ENCODE measurements at regions not wholly inside any gene's neighbourhood (a gene's known extent, or its start where the extent isn't known, plus 50 kb on each side); places are given as distances from the start of the nearest gene placed in this dataset.
"Not testable (repeated sequence)": the region's sequence is repeated elsewhere in the genome, so short reads cannot be mapped to it uniquely, and the experiment has no call there.

DNA sequence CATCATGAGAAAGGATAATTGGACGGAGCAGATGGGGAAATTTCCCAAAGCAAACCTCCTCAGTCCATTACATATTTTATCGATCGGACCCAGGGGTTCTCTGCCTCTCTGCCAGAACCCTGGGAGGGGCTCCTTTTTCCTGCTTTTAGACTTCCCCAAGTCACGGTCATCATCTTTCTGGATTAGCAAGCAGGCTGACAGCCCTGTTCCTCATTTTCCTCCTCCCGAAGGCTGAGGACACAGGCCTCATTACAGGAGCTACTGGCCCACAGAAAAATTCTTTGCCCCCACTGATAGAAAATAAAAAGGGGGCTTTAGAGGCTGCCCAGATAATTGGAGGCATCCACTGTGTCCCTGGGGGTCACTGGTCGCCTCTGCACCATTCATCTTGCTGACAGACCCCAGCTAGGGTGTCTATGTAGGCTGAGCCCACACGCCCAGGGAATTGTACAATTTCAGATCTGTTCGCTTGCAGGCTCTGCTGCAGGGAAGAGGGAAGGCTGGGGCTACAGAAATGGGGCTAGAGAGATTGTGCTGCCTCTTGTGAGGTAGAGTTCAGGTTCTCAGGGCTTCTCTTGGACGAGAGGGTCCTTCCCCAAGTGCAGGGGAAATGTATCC is 125.7 kb upstream of the SDK1 start:
- Histone ChIP-seq H3K4me1 (ENCODE audit: control extremely low read depth in 1 of 4, control insufficient read depth in 4 of 4, insufficient read depth in 4 of 4, low read length in 3 of 4) (peaks cover 0 to 4% (median 0%) of the 10 kb centered on the region in 4 experiments), H3K27ac (ENCODE audit: insufficient read depth in 1 of 2, low read depth in 1 of 2, low read length in 2 of 2, poor library complexity in 1 of 2, severe bottlenecking in 2 of 2) (no peak overlapping the region), H3K9me3 (ENCODE audit: control extremely low read depth in 1 of 5, control insufficient read depth in 4 of 5, insufficient read depth in 2 of 5, low read depth in 1 of 5, low read length in 4 of 5) (peaks cover 0 to 3% (median 0%) of the 10 kb centered on the region in 5 experiments), H3K27me3 (replicated peaks in 2 of 5; ENCODE audit: control insufficient read depth in 4 of 5, insufficient read depth in 5 of 5, low read length in 4 of 5) (no peaks in the 10 kb centered on the region), H3K36me3 (ENCODE audit: control insufficient read depth in 4 of 4, insufficient read depth in 4 of 4, low read length in 3 of 4) (no peaks in the 10 kb centered on the region), H3K4me3 (ENCODE audit: control insufficient read depth in 1 of 7, extremely low read depth in 1 of 7, insufficient read depth in 4 of 7, low read depth in 2 of 7, low read length in 6 of 7) (no peak overlapping the region)
- ChIA-PET CTCF (no interaction called here), POLR2A (no interaction called here)
- 85% methylated on average over 4 of the region's 9 CpGs for WGBS (ENCODE audit: insufficient coverage)
- no peak for DNase-seq

GRCh38 chr7:3176112-3177000 is 124.7 kb upstream of the SDK1 start:
- Histone ChIP-seq H3K27me3 (replicated peaks in 2 of 5; ENCODE audit: control insufficient read depth in 4 of 5, insufficient read depth in 5 of 5, low read length in 4 of 5) (no peaks in the 10 kb centered on the region), H3K36me3 (ENCODE audit: control insufficient read depth in 4 of 4, insufficient read depth in 4 of 4, low read length in 3 of 4) (no peaks in the 10 kb centered on the region), H3K27ac (ENCODE audit: insufficient read depth in 1 of 2, low read depth in 1 of 2, low read length in 2 of 2, poor library complexity in 1 of 2, severe bottlenecking in 2 of 2) (no peak overlapping the region), H3K9me3 (ENCODE audit: control extremely low read depth in 1 of 5, control insufficient read depth in 4 of 5, insufficient read depth in 2 of 5, low read depth in 1 of 5, low read length in 4 of 5) (no peaks in the 10 kb centered on the region), H3K4me3 (ENCODE audit: control insufficient read depth in 1 of 7, extremely low read depth in 1 of 7, insufficient read depth in 4 of 7, low read depth in 2 of 7, low read length in 6 of 7) (no peak overlapping the region), H3K4me1 (ENCODE audit: control extremely low read depth in 1 of 4, control insufficient read depth in 4 of 4, insufficient read depth in 4 of 4, low read length in 3 of 4) (peaks cover 0 to 4% (median 0%) of the 10 kb centered on the region in 4 experiments)
- peak in 2 of 3 donors; percentile 52 to 59 for DNase-seq
- CTCF ChIA-PET, result no interaction called here
- 33% methylated on average over 1 of the region's 10 CpGs for WGBS (ENCODE audit: insufficient coverage)
- POLR2A ChIA-PET, result no interaction called here

DNA sequence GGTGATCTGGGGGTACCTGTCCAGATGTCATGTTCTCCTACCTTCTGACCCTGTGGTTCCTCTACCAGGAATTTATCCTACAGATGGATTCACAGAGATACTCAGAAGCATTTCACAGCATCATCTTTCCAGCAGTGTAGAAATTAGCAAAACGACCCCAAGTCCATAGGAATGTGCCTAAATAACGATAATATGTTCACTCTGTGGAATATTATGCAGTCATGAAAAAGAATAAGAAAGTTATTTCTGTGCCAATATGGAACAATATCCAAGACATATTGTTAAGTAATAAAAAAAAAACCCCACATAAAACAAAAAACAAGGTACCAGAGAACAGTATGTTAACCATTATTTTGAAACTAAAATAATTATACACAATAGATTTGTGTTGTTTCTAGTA is 123.8 kb upstream of the SDK1 start:
- H3K27me3 ChIP-seq (replicated peaks in 2 of 5; ENCODE audit: control insufficient read depth in 4 of 5, insufficient read depth in 5 of 5, low read length in 4 of 5), result no peaks in the 10 kb centered on the region
- ChIA-PET POLR2A (no interaction called here), CTCF (no interaction called here)
- no peaks in the 10 kb centered on the region for H3K36me3 ChIP-seq (ENCODE audit: control insufficient read depth in 4 of 4, insufficient read depth in 4 of 4, low read length in 3 of 4)
- peaks cover 0 to 4% (median 0%) of the 10 kb centered on the region in 4 experiments for H3K4me1 ChIP-seq (ENCODE audit: control extremely low read depth in 1 of 4, control insufficient read depth in 4 of 4, insufficient read depth in 4 of 4, low read length in 3 of 4)
- H3K27ac ChIP-seq (ENCODE audit: insufficient read depth in 1 of 2, low read depth in 1 of 2, low read length in 2 of 2, poor library complexity in 1 of 2, severe bottlenecking in 2 of 2), result no peak overlapping the region
- no peak overlapping the region for H3K4me3 ChIP-seq (ENCODE audit: control insufficient read depth in 1 of 7, extremely low read depth in 1 of 7, insufficient read depth in 4 of 7, low read depth in 2 of 7, low read length in 6 of 7)
- no peak for DNase-seq
- no CpG with 5 or more reads among the region's 2 CpGs for WGBS (ENCODE audit: insufficient coverage)
- no peaks in the 10 kb centered on the region for H3K9me3 ChIP-seq (ENCODE audit: control extremely low read depth in 1 of 5, control insufficient read depth in 4 of 5, insufficient read depth in 2 of 5, low read depth in 1 of 5, low read length in 4 of 5)

DNA sequence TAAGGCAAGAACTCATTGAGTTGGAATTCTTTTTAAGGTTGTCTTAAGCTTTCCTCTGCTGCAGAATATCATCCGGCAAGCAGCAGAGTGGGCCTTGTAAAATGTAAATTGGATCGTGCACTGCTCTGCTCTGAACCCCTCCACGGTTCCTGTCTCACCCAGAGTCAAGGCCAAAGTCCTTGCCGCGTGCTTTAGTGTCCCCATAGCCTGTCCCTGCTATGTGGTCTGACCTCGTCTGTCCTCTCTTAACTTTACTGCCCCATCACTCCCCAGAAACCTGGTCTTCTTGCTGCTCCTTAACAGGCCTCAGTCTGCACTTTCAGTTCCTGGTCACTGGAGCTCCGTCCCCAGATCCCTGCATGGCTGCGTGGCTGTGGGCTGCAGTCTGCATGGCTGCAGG is 121.6 kb upstream of the SDK1 start:
- DNase-seq, result no peak
- no peak overlapping the region for H3K4me3 ChIP-seq (ENCODE audit: control insufficient read depth in 1 of 7, extremely low read depth in 1 of 7, insufficient read depth in 4 of 7, low read depth in 2 of 7, low read length in 6 of 7)
- POLR2A ChIA-PET, result no interaction called here
- no peaks in the 10 kb centered on the region for H3K27me3 ChIP-seq (replicated peaks in 2 of 5; ENCODE audit: control insufficient read depth in 4 of 5, insufficient read depth in 5 of 5, low read length in 4 of 5)
- CTCF ChIA-PET, result no interaction called here
- H3K36me3 ChIP-seq (ENCODE audit: control insufficient read depth in 4 of 4, insufficient read depth in 4 of 4, low read length in 3 of 4), result no peaks in the 10 kb centered on the region
- peaks cover 0 to 3% (median 0%) of the 10 kb centered on the region in 5 experiments for H3K9me3 ChIP-seq (ENCODE audit: control extremely low read depth in 1 of 5, control insufficient read depth in 4 of 5, insufficient read depth in 2 of 5, low read depth in 1 of 5, low read length in 4 of 5)
- no peak overlapping the region for H3K27ac ChIP-seq (ENCODE audit: insufficient read depth in 1 of 2, low read depth in 1 of 2, low read length in 2 of 2, poor library complexity in 1 of 2, severe bottlenecking in 2 of 2)
- 95% methylated on average over 8 of the region's 8 CpGs for WGBS (ENCODE audit: insufficient coverage)
- peaks cover 0 to 4% (median 0%) of the 10 kb centered on the region in 4 experiments for H3K4me1 ChIP-seq (ENCODE audit: control extremely low read depth in 1 of 4, control insufficient read depth in 4 of 4, insufficient read depth in 4 of 4, low read length in 3 of 4)

DNA sequence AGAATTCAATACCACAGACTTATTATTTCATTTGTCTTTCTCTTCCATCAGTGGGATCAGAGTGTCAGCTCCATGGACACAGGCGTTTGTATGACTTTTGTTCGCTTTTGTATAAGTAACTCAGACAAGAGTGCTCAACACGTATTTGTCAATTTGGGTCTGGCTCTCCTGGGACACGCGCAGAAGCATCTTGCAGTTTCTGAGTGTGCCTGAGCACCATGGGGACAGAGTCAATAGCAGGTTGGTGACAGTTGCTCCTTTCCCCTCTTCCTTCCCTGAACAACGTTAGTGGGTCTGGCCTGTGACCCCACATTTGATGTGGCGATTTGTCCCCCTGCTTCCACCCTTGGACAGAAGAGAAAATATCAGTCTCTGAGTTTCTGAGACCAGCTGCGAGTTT is 120.4 kb upstream of the SDK1 start:
- CTCF ChIA-PET, result interaction anchor here (1.1 kb wide), 1 partner anchor 18 kb away, joined by 3 read pairs; no protein-coding TSS in a partner anchor
- Histone ChIP-seq H3K27me3 (replicated peaks in 2 of 5; ENCODE audit: control insufficient read depth in 4 of 5, insufficient read depth in 5 of 5, low read length in 4 of 5) (no peaks in the 10 kb centered on the region), H3K9me3 (ENCODE audit: control extremely low read depth in 1 of 5, control insufficient read depth in 4 of 5, insufficient read depth in 2 of 5, low read depth in 1 of 5, low read length in 4 of 5) (peaks cover 0 to 3% (median 0%) of the 10 kb centered on the region in 5 experiments), H3K27ac (ENCODE audit: insufficient read depth in 1 of 2, low read depth in 1 of 2, low read length in 2 of 2, poor library complexity in 1 of 2, severe bottlenecking in 2 of 2) (no peak overlapping the region), H3K36me3 (ENCODE audit: control insufficient read depth in 4 of 4, insufficient read depth in 4 of 4, low read length in 3 of 4) (no peaks in the 10 kb centered on the region), H3K4me3 (ENCODE audit: control insufficient read depth in 1 of 7, extremely low read depth in 1 of 7, insufficient read depth in 4 of 7, low read depth in 2 of 7, low read length in 6 of 7) (no peak overlapping the region), H3K4me1 (ENCODE audit: control extremely low read depth in 1 of 4, control insufficient read depth in 4 of 4, insufficient read depth in 4 of 4, low read length in 3 of 4) (peaks cover 0 to 4% (median 0%) of the 10 kb centered on the region in 4 experiments)
- DNase-seq, result no peak
- WGBS (ENCODE audit: insufficient coverage), result 86% methylated on average over 5 of the region's 8 CpGs
- POLR2A ChIA-PET, result no interaction called here

DNA sequence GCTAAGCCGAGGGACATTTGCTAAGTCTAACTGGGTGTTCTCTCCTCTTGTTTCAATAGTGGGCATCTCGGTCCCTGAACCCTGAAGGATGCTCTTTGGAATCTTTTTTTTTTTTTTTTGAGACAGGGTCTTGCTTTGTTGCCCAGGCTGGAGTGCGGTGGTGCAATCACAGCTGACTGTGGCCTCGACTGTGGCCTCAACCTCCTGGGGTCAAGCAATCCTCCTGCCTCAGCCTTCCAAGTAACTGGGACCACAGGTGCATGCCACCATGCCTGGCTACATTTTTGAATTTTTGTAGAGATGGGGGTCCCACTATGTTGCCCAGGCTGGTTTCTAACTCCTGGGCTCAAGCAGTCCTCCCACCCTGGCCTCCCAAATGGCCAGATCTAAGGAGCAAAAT is 119.0 kb upstream of the SDK1 start:
- 98% methylated on average over 4 of the region's 4 CpGs for WGBS (ENCODE audit: insufficient coverage)
- CTCF ChIA-PET; POLR2A ChIA-PET; DNase-seq; H3K27ac ChIP-seq (ENCODE audit: insufficient read depth in 1 of 2, low read depth in 1 of 2, low read length in 2 of 2, poor library complexity in 1 of 2, severe bottlenecking in 2 of 2); H3K4me3 ChIP-seq (ENCODE audit: control insufficient read depth in 1 of 7, extremely low read depth in 1 of 7, insufficient read depth in 4 of 7, low read depth in 2 of 7, low read length in 6 of 7); H3K27me3 ChIP-seq (replicated peaks in 2 of 5; ENCODE audit: control insufficient read depth in 4 of 5, insufficient read depth in 5 of 5, low read length in 4 of 5); H3K4me1 ChIP-seq (ENCODE audit: control extremely low read depth in 1 of 4, control insufficient read depth in 4 of 4, insufficient read depth in 4 of 4, low read length in 3 of 4); H3K9me3 ChIP-seq (ENCODE audit: control extremely low read depth in 1 of 5, control insufficient read depth in 4 of 5, insufficient read depth in 2 of 5, low read depth in 1 of 5, low read length in 4 of 5); H3K36me3 ChIP-seq (ENCODE audit: control insufficient read depth in 4 of 4, insufficient read depth in 4 of 4, low read length in 3 of 4): not testable (repeated sequence)

DNA sequence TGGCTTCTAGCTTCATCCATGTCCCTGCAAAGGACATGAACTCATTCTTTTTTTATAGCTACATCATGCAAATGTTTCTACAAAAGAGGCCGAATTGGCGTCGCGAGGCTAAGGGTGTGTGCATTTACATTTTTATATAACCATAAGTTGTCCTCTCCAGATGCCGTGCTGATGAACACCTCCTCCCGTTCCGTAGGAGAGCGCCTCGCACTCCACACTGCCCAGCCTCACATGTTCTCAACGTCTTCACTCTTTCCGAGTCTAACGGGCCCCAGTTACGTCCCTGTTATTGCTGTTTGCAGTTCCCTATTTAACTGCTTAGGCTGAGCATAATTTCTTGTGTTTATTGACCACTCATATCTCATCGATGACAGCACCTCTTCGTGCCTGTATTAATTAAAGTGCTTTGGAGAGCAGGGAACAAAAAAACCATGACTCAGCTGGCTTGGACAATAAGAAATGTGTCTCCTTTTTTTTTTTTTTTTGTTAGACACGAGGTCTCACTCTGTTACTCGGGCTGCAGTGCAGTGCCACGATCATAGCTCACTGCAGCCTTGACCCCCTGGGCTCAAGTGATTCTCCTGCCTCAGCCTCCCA is 113.5 kb upstream of the SDK1 start:
- H3K4me3 ChIP-seq (ENCODE audit: control insufficient read depth in 1 of 7, extremely low read depth in 1 of 7, insufficient read depth in 4 of 7, low read depth in 2 of 7, low read length in 6 of 7), result no peak overlapping the region
- POLR2A ChIA-PET, result no interaction called here
- WGBS (ENCODE audit: insufficient coverage), result 81% methylated on average over 15 of the region's 18 CpGs
- no peak for DNase-seq
- H3K36me3 ChIP-seq (ENCODE audit: control insufficient read depth in 4 of 4, insufficient read depth in 4 of 4, low read length in 3 of 4), result no peaks in the 10 kb centered on the region
- H3K27ac ChIP-seq (ENCODE audit: insufficient read depth in 1 of 2, low read depth in 1 of 2, low read length in 2 of 2, poor library complexity in 1 of 2, severe bottlenecking in 2 of 2), result no peak overlapping the region
- CTCF ChIA-PET, result no interaction called here
- H3K27me3 ChIP-seq (replicated peaks in 2 of 5; ENCODE audit: control insufficient read depth in 4 of 5, insufficient read depth in 5 of 5, low read length in 4 of 5), result no peaks in the 10 kb centered on the region
- H3K4me1 ChIP-seq (ENCODE audit: control extremely low read depth in 1 of 4, control insufficient read depth in 4 of 4, insufficient read depth in 4 of 4, low read length in 3 of 4), result peaks cover 0 to 11% (median 2%) of the 10 kb centered on the region in 4 experiments
- H3K9me3 ChIP-seq (ENCODE audit: control extremely low read depth in 1 of 5, control insufficient read depth in 4 of 5, insufficient read depth in 2 of 5, low read depth in 1 of 5, low read length in 4 of 5), result peaks cover 0 to 3% (median 0%) of the 10 kb centered on the region in 5 experiments
